GM06990 (cell line): ENCODE measurements at regions not wholly inside any gene's neighbourhood (a gene's known extent, or its start where the extent isn't known, plus 50 kb on each side); places are given as distances from the start of the nearest gene placed in this dataset.

Source experiments
- DNase-seq: peaks from one replicate; pipeline ENCODE4 v3.0.0-alpha.2; 2011; ENCODE audit not compliant: insufficient read length; ENCODE audit errors: extremely low read depth
- H3K27me3 ChIP-seq: replicated peaks from 2 replicates; pipeline ENCODE4 v1.6.0; 2011; ENCODE audit warnings: low read length; ENCODE audit not compliant: control insufficient read depth, insufficient read depth
- H3K36me3 ChIP-seq: 2 replicates; pipeline ENCODE4 v1.5.1; 2011; ENCODE audit warnings: low read length; ENCODE audit not compliant: control insufficient read depth, insufficient read depth
- H3K4me3 ChIP-seq: replicated peaks from 2 replicates; pipeline ENCODE4 v1.5.1; 2011; ENCODE audit warnings: low read depth, mild to moderate bottlenecking, control low read depth, low read length
- TF ChIP-seq, protein P1 (sequence below): IDR thresholded peaks from 2 replicates; pipeline ENCODE4 v1.5.1; 2011; ENCODE audit warnings: low read length, control low read depth, mild to moderate bottlenecking, inconsistent platforms; ENCODE audit not compliant: insufficient read depth, poor library complexity, severe bottlenecking

DNA sequence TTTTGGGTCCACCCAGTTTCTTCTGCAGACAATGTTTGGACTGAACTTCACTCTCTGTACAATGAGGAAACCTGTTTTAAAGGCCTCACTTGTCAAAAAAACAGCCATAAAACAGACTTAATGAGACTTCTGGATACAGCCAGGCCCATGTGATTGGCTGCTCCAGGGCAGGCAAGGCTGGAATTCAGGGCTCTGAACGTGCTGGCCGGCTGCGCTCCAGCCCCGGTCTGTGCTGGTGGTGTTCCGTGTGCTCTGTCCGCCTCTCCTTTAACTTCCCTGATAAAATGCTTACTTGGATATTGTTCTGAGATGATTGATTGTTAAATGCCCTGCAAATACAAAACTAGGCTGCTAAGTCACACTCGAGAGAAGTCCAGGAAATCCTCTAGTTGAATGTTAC is 131.2 kb upstream of the KLF4 start:
- TF ChIP-seq, protein P1, sequence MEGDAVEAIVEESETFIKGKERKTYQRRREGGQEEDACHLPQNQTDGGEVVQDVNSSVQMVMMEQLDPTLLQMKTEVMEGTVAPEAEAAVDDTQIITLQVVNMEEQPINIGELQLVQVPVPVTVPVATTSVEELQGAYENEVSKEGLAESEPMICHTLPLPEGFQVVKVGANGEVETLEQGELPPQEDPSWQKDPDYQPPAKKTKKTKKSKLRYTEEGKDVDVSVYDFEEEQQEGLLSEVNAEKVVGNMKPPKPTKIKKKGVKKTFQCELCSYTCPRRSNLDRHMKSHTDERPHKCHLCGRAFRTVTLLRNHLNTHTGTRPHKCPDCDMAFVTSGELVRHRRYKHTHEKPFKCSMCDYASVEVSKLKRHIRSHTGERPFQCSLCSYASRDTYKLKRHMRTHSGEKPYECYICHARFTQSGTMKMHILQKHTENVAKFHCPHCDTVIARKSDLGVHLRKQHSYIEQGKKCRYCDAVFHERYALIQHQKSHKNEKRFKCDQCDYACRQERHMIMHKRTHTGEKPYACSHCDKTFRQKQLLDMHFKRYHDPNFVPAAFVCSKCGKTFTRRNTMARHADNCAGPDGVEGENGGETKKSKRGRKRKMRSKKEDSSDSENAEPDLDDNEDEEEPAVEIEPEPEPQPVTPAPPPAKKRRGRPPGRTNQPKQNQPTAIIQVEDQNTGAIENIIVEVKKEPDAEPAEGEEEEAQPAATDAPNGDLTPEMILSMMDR: no peak
- DNase-seq: no peak
- Histone ChIP-seq H3K36me3 (no peaks in the 10 kb centered on the region), H3K27me3 (no peaks in the 10 kb centered on the region; the same call in none of the 2 replicates), H3K4me3 (no peak overlapping the region)

DNA sequence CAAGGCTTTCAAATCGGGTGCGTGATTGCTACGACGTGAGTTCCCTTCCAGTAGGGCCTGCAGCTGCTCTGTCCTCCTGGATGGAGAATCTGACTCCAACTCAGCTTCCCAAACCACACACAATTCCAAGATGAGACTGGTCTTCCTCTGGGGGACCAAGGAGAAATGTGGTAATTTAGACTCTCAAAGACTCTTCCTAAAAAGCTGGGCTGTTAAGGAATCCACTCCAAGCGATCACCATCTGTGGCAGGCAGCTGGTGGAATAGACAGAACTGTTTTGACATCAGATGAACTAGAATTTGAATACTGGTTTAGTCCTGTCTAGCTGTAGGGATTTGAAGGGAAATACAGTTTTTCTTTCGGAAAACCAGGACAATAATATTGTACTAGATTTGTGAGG is 130.7 kb upstream of the KLF4 start:
- H3K36me3 ChIP-seq: no peaks in the 10 kb centered on the region
- TF ChIP-seq, protein P1: no peak
- H3K27me3 ChIP-seq: no peaks in the 10 kb centered on the region; the same call in none of the 2 replicates
- DNase-seq: no peak
- no peak overlapping the region for H3K4me3 ChIP-seq

DNA sequence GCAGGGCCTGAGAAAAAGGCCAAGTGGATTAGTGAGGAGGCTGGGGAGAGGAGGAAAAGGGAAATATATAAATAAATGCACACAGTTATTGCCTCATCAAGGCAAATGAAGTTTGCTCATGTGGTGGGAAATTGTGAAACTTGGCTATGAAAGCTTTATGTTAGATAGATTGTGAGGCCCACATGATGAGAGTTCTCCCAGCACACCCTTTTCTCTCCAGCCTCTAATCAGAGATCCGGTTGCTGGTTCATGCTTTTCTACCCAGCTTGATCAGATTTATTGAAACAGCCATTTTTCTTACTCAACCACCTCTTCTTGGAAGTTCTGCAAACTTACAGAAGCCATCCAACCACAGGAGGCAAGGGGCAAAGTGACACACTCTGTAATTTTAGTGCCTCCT is 125.8 kb upstream of the KLF4 start:
- H3K36me3 ChIP-seq: no peaks in the 10 kb centered on the region
- no peaks in the 10 kb centered on the region; the same call in 1 of the 2 replicates for H3K27me3 ChIP-seq
- no peak overlapping the region for H3K4me3 ChIP-seq
- TF ChIP-seq, protein P1: no peak
- DNase-seq: no peak

DNA sequence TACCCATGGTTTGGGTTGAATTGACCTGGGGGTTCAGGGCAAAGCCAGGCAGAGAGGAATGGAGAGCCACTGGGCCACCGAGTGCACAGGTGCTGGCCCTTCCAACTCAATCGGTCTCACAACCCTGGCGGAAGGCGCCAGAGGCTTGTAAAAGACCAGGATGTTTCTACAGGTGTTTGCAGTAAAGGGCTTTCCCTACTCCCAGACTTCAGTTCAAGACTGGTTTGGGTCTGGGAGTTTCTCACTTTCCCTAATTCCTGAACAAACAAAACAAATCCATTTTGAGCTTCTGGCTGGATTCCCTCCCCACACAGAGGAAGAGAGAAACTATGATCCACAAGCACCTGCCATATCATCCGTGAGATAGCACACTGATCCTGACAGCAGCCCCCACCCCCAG is 125.2 kb upstream of the KLF4 start:
- H3K36me3 ChIP-seq: no peaks in the 10 kb centered on the region
- TF ChIP-seq, protein P1: no peak
- no peak for DNase-seq
- H3K4me3 ChIP-seq: no peak overlapping the region
- no peaks in the 10 kb centered on the region; the same call in 1 of the 2 replicates for H3K27me3 ChIP-seq

- H3K36me3 ChIP-seq: no peaks in the 10 kb centered on the region
- TF ChIP-seq, protein P1: no peak
- no peak overlapping the region for H3K4me3 ChIP-seq
- no peak for DNase-seq
- no peaks in the 10 kb centered on the region for H3K27me3 ChIP-seq
Observed at GRCh38 chr9:107613321-107613720, 123.8 kb upstream of the KLF4 start.

DNA sequence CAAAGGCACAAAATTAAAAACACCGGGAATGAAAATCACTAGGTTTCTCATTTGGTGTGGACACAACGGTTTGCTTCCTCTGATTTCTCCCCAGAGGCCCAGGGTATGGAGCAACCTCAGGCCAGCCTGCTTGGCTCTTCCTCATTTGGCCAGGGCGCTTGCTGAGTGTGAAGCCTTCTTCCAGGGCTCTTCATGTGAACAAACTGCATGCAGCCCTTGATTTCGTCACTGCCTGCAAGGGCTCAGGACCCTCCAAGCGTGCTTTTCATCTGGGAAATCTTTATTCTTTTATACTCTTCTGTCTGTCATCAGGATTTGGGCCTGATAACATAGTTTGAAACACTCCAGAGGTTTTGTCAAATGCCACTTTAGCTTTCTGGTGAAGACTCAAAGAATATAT is 122.6 kb upstream of the KLF4 start:
- Histone ChIP-seq H3K36me3 (no peaks in the 10 kb centered on the region), H3K4me3 (no peak overlapping the region), H3K27me3 (no peaks in the 10 kb centered on the region)
- TF ChIP-seq, protein P1: no peak
- DNase-seq: no peak
